H1 (cell line): ENCODE measurements at regions not wholly inside any gene's neighbourhood (a gene's known extent, or its start where the extent isn't known, plus 50 kb on each side); places are given as distances from the start of the nearest gene placed in this dataset.

Experiments used
- CTCF ChIA-PET: fragments of 300-600 bp; sonication (Branson Sonifier 250); formaldehyde crosslinking; loops from one replicate; lab custom pipeline; 2021; ENCODE audit not compliant: partially characterized antibody; lab: Charles Lee
- POLR2A ChIA-PET: fragments of 300-600 bp; sonication (Branson Sonifier 250); formaldehyde crosslinking; loops from one replicate; lab custom pipeline; 2021; ENCODE audit warnings: inconsistent platforms; ENCODE audit not compliant: partially characterized antibody; lab: Charles Lee
- DNase-seq, 2 experiments: peaks; one replicate each; pipeline versions ENCODE4 v3.0.0 to v3.0.0-alpha.2; 2010 to 2022; ENCODE audit warnings: low spot score in 2 of 2, low read depth in 1 of 2, mixed read lengths in 1 of 2
- FAIRE-seq: peaks from 2 replicates; lab custom pipeline; 2011; peaks lifted over from hg19 to GRCh38; lab: Jason Lieb, UNC
- H2AFZ ChIP-seq: 2 replicates; pipeline ENCODE4 v1.8.1; 2012; ENCODE audit warnings: low read length, inconsistent platforms
- H2AK5ac ChIP-seq: 2 replicates; pipeline ENCODE4 v1.6.1; 2013; ENCODE audit warnings: low read depth, low read length
- H2BK120ac ChIP-seq: replicated peaks from 2 replicates; pipeline ENCODE3; 2013; ENCODE audit warnings: low read depth, low read length, inconsistent platforms
- H2BK12ac ChIP-seq: 2 replicates; pipeline ENCODE4 v1.6.1; 2013; ENCODE audit warnings: low read depth, low read length
- H2BK15ac ChIP-seq: 2 replicates; pipeline ENCODE4 v1.6.1; 2013; ENCODE audit warnings: low read length
- H2BK20ac ChIP-seq: 2 replicates; pipeline ENCODE4 v1.6.1; 2013; ENCODE audit warnings: low read length
- H2BK5ac ChIP-seq: 2 replicates; pipeline ENCODE4 v1.6.1; 2013; ENCODE audit warnings: low read depth, low read length
- H3K14ac ChIP-seq: 2 replicates; pipeline ENCODE4 v1.6.1; 2013; ENCODE audit warnings: inconsistent platforms; ENCODE audit not compliant: insufficient read length
- H3K18ac ChIP-seq: 2 replicates; pipeline ENCODE4 v1.6.1; 2013; ENCODE audit warnings: low read length; ENCODE audit errors: extremely low read depth
- H3K23ac ChIP-seq: 2 replicates; pipeline ENCODE4 v1.6.1; 2013; ENCODE audit warnings: inconsistent platforms; ENCODE audit not compliant: insufficient read length
- H3K23me2 ChIP-seq: 2 replicates; pipeline ENCODE4 v1.6.1; 2013; ENCODE audit warnings: low read depth, low read length
- H3K27ac ChIP-seq: 2 replicates; pipeline ENCODE4 v1.6.1; 2011; ENCODE audit warnings: low read depth, low read length, inconsistent platforms
- H3K27me3 ChIP-seq, 4 experiments: replicated peaks in 1 of 4; 1 replicate in 1 of 4; 2 replicates in 3 of 4; pipeline versions ENCODE4 v1.6.1 to v1.8.1; 2011 to 2013; ENCODE audit warnings: low read length in 3 of 4, mild to moderate bottlenecking in 3 of 4, inconsistent platforms in 2 of 4, mixed read lengths in 2 of 4, moderate library complexity in 1 of 4; ENCODE audit not compliant: control insufficient read depth in 3 of 4, insufficient read depth in 3 of 4; ENCODE audit errors: extremely low read depth in 1 of 4
- H3K36me3 ChIP-seq, 4 experiments: 2 replicates each; pipeline versions ENCODE4 v1.6.1 to v1.8.1; 2011 to 2013; ENCODE audit warnings: mild to moderate bottlenecking in 4 of 4, low read length in 3 of 4, moderate library complexity in 2 of 4, control low read depth in 1 of 4, inconsistent platforms in 1 of 4; ENCODE audit not compliant: insufficient read depth in 4 of 4, control insufficient read depth in 2 of 4
- H3K4ac ChIP-seq: replicated peaks from 2 replicates; pipeline ENCODE3; 2013; ENCODE audit warnings: low read length, low read depth, mixed read lengths, inconsistent platforms; ENCODE audit not compliant: insufficient read length
- H3K4me1 ChIP-seq, 4 experiments: replicated peaks in 1 of 4; 1 replicate in 1 of 4; 2 replicates in 3 of 4; pipeline versions ENCODE4 v1.6.1 to v1.8.1; 2011 to 2013; ENCODE audit warnings: low read length in 3 of 4, inconsistent platforms in 2 of 4, mixed read lengths in 1 of 4; ENCODE audit not compliant: insufficient read depth in 4 of 4, control insufficient read depth in 3 of 4
- H3K4me2 ChIP-seq, 2 experiments: 2 replicates each; pipeline versions ENCODE4 v1.6.1 to v1.8.1; 2011 to 2013; ENCODE audit warnings: low read depth in 2 of 2, low read length in 2 of 2, control low read depth in 1 of 2, inconsistent platforms in 1 of 2, mild to moderate bottlenecking in 1 of 2; ENCODE audit not compliant: insufficient read depth in 1 of 2
- H3K4me3 ChIP-seq, 4 experiments: fragments of 200-600, 300-600 bp in 1 of 4; sonication (generic), shearing (Covaris generic), sonication (Bioruptor Twin) in 1 of 4; 2 replicates each; pipeline versions ENCODE4 v1.5.1 to v1.8.1; 2011 to 2016; ENCODE audit warnings: low read length in 4 of 4, low read depth in 3 of 4, control low read depth in 2 of 4, inconsistent platforms in 2 of 4, mild to moderate bottlenecking in 2 of 4, mixed read lengths in 1 of 4, moderate library complexity in 1 of 4; ENCODE audit not compliant: insufficient read depth in 2 of 4; ENCODE audit errors: extremely low read depth in 1 of 4
- H3K56ac ChIP-seq: replicated peaks from 2 replicates; pipeline ENCODE3; 2013; ENCODE audit warnings: low read depth, mild to moderate bottlenecking, mixed read lengths, low read length, inconsistent platforms; ENCODE audit not compliant: insufficient read length
- H3K79me1 ChIP-seq: 2 replicates; pipeline ENCODE4 v1.6.1; 2013; ENCODE audit warnings: low read depth, low read length, control low read depth
- H3K79me2 ChIP-seq, 2 experiments: 2 replicates each; pipeline versions ENCODE4 v1.6.1 to v1.8.1; 2012 to 2013; ENCODE audit warnings: low read length in 2 of 2, mild to moderate bottlenecking in 2 of 2, inconsistent platforms in 1 of 2; ENCODE audit not compliant: insufficient read depth in 2 of 2, control insufficient read depth in 1 of 2
- H3K9ac ChIP-seq, 4 experiments: replicated peaks in 1 of 4; 1 replicate in 1 of 4; 2 replicates in 3 of 4; pipeline versions ENCODE4 v1.6.1 to v1.8.1; 2011 to 2013; ENCODE audit warnings: low read depth in 3 of 4, low read length in 3 of 4, control low read depth in 2 of 4, mild to moderate bottlenecking in 2 of 4, moderate library complexity in 2 of 4, inconsistent platforms in 1 of 4; ENCODE audit errors: extremely low read depth in 1 of 4
- H3K9me3 ChIP-seq, 2 experiments: 2 replicates each; pipeline versions ENCODE4 v1.6.1 to v1.8.1; 2012 to 2013; ENCODE audit warnings: mild to moderate bottlenecking in 2 of 2, moderate library complexity in 2 of 2, control low read depth in 1 of 2, inconsistent platforms in 1 of 2, low read depth in 1 of 2, low read length in 1 of 2, mixed read lengths in 1 of 2; ENCODE audit not compliant: insufficient read depth in 2 of 2
- H4K20me1 ChIP-seq, 2 experiments: replicated peaks in 1 of 2; 2 replicates each; pipeline versions ENCODE3 to v1.8.1; 2011 to 2013; ENCODE audit warnings: inconsistent platforms in 2 of 2, low read length in 2 of 2, mild to moderate bottlenecking in 1 of 2; ENCODE audit not compliant: insufficient read depth in 2 of 2, control insufficient read depth in 1 of 2
- H4K5ac ChIP-seq: 2 replicates; pipeline ENCODE4 v1.6.1; 2013; ENCODE audit warnings: low read length, low read depth, mixed read lengths, inconsistent platforms; ENCODE audit not compliant: insufficient read length
- H4K8ac ChIP-seq: 2 replicates; pipeline ENCODE4 v1.8.0; 2013; ENCODE audit warnings: mild to moderate bottlenecking, moderate library complexity, low read length, inconsistent platforms; ENCODE audit not compliant: insufficient read depth; ENCODE audit errors: extremely low read depth
- H4K91ac ChIP-seq: replicated peaks from 2 replicates; pipeline ENCODE3; 2013; ENCODE audit warnings: low read length, mixed read lengths, inconsistent platforms; ENCODE audit not compliant: insufficient read length
- CEBPB ChIP-seq: IDR thresholded peaks from 2 replicates; pipeline ENCODE4 v1.6.1; 2012; ENCODE audit warnings: low read depth, low read length
- CHD2 ChIP-seq: IDR thresholded peaks from 2 replicates; pipeline ENCODE4 v1.6.1; 2012; ENCODE audit warnings: low read length, improper control_type of control experiment
- CTCF ChIP-seq, 3 experiments: IDR thresholded peaks; 1 replicate in 2 of 3; 2 replicates in 1 of 3; pipeline versions ENCODE4 v1.5.1 to v1.6.1; 2011; ENCODE audit warnings: low read length in 3 of 3, mild to moderate bottlenecking in 3 of 3, inconsistent platforms in 2 of 3, low read depth in 1 of 3, moderate library complexity in 1 of 3; ENCODE audit not compliant: insufficient read depth in 1 of 3; ENCODE audit errors: control extremely low read depth in 1 of 3
- EZH2 ChIP-seq: fragments of 200-600 bp; sonication (generic); IDR thresholded peaks from 2 replicates; pipeline ENCODE4 v1.7.1; 2012; ENCODE audit warnings: low read depth, mild to moderate bottlenecking, moderate library complexity, low read length, inconsistent platforms; ENCODE audit not compliant: severe bottlenecking
- SUZ12 ChIP-seq: fragments of 200-600 bp; sonication (generic); IDR thresholded peaks from 2 replicates; pipeline ENCODE4 v1.6.1; 2012; ENCODE audit warnings: mild to moderate bottlenecking, inconsistent platforms, low read length, moderate library complexity, mixed read lengths
- WGBS, 2 experiments: shearing (Covaris generic) in 1 of 2; methylation state at CpG; one replicate each; pipeline versions ENCODE4 v1.1.6 to v1.1.7; 2013 to 2015; ENCODE audit warnings: low lambda C conversion rate in 2 of 2, mixed read lengths in 2 of 2, inconsistent platforms in 1 of 2, low coverage in 1 of 2, missing lambda C conversion rate in 1 of 2; ENCODE audit not compliant: insufficient replicate concordance in 2 of 2, insufficient coverage in 1 of 2, insufficient read length in 1 of 2; ENCODE audit errors: extremely low coverage in 1 of 2, missing lambda C conversion rate in 1 of 2; 5-methylcytosine and 5-hydroxymethylcytosine counted together

DNA sequence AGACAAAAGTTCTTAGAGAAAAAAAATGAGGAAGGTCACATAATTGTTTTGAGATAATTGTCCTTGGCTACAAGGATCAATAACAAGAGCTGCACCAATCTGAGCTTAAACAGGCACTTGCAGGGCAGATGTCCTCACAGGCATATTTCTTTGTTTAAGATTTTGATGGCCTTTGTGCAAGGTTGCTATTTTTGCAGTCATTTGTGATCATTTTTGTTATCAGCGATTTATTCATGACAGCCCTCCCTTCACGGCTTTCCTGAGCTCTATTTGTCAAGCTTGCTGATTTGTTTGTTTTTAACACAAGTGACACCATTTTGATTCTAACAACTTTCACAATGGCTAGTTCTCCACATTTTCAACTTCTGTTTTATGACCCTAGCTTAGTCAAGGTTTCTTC lies 418.6 kb upstream of the REG3G start:
- Histone ChIP-seq H3K9me3 (no peaks in the 10 kb centered on the region), H3K14ac (no peak overlapping the region), H3K4me1 (peaks cover 0 to 6% (median 0%) of the 10 kb centered on the region in 4 experiments; a peak in 1 of 7 replicates), H3K56ac (no peak overlapping the region), H2BK15ac (no peak overlapping the region), H3K79me1 (no peaks in the 10 kb centered on the region), H4K5ac (no peak overlapping the region), H2BK20ac (no peak overlapping the region), H4K91ac (no peak overlapping the region), H3K4me3 (no peak overlapping the region), H2AK5ac (no peak overlapping the region), H2BK12ac (no peak overlapping the region), H4K20me1 (no peaks in the 10 kb centered on the region), H3K23me2 (no peaks in the 10 kb centered on the region), H3K18ac (no peak overlapping the region), H3K4me2 (no peak overlapping the region), H3K27ac (no peak overlapping the region), H3K27me3 (no peaks in the 10 kb centered on the region), H2AFZ (peak overlapping the region; percentile 36), H3K4ac (no peak overlapping the region), H2BK5ac (no peak overlapping the region), H3K36me3 (no peaks in the 10 kb centered on the region), H3K79me2 (no peaks in the 10 kb centered on the region), H4K8ac (no peak overlapping the region), H3K23ac (no peak overlapping the region), H2BK120ac (no peak overlapping the region), H3K9ac (no peak overlapping the region)
- ChIA-PET POLR2A (no interaction called here), CTCF (interaction anchor here (0.8 kb wide), 1 partner anchor 26 kb away, joined by 3 read pairs; no protein-coding TSS in a partner anchor)
- WGBS, 2 experiments: 52% methylated on average over 2 of the region's 2 CpGs; no CpG with 5 or more reads in 1 of the 2 experiments
- no peak for FAIRE-seq
- no peak for DNase-seq
- no peak for TF ChIP-seq EZH2
- no peak for TF ChIP-seq CEBPB
- no peak for TF ChIP-seq CHD2
- TF ChIP-seq SUZ12: no peak
- TF ChIP-seq CTCF (IDR thresholded peaks at IDR 0.05; ENCODE audit: control extremely low read depth in 1 of 3, insufficient read depth in 1 of 3, low read depth in 1 of 3, low read length in 3 of 3): no peak
